HFF-Myc (cell line): ENCODE measurements at regions not wholly inside any gene's neighbourhood (a gene's known extent, or its start where the extent isn't known, plus 50 kb on each side); places are given as distances from the start of the nearest gene placed in this dataset.

Experiments used
- DNase-seq: peaks from one replicate; pipeline ENCODE4 v3.0.0-alpha.2; 2011; ENCODE audit warnings: low read depth; ENCODE audit errors: extremely low read depth
- H3K4me3 ChIP-seq: replicated peaks from 2 replicates; pipeline ENCODE4 v1.5.1; 2011; ENCODE audit warnings: low read depth, mild to moderate bottlenecking, control low read depth, low read length
- CTCF ChIP-seq: IDR thresholded peaks from 2 replicates; pipeline ENCODE4 v1.5.1; 2012; ENCODE audit warnings: mild to moderate bottlenecking, low read depth, low read length, control low read depth; ENCODE audit errors: missing control alignments

GRCh38 chr17:33905338-33905800, 349.7 kb upstream of the CCL2 start:
- TF ChIP-seq CTCF, result no peak
- no peak for DNase-seq
- no peak overlapping the region for H3K4me3 ChIP-seq

DNA sequence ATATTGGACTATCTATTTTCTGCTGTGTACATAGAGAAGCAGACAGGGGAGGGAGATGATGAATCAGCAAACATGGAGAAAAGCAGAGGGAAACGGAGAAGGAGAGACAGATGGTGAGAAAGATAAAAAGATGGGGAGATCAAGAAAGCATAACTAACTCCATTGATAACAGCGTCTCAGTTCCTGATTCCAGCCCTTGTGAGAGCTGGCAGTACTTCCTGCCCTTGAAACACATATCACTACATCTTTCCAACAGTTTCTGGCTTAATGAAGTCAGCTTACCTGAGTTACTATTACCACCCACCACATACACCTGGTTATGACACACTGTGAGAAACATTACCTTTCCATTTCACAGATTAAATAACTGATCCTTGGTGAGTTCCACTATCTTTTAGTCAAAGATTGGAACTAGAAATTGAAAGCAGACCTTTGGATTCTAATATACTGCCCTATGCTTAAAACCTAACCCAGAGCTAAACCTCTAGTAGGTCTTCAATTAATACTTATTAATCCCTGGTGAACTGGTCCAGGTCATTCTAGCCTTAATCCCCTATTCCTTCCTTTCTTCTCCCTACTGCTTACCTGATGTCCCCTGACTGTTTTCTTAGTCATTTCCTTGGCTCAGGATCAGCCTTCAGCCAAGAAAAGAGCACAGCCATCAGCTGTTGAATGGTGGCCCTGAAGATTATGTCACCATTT, 346.6 kb upstream of the CCL2 start:
- H3K4me3 ChIP-seq, result no peak overlapping the region
- TF ChIP-seq CTCF, result no peak
- DNase-seq, result no peak

GRCh38 chr17:33910200-33910857, 344.8 kb upstream of the CCL2 start:
- TF ChIP-seq CTCF, result no peak
- DNase-seq, result no peak
- H3K4me3 ChIP-seq, result no peak overlapping the region

DNA sequence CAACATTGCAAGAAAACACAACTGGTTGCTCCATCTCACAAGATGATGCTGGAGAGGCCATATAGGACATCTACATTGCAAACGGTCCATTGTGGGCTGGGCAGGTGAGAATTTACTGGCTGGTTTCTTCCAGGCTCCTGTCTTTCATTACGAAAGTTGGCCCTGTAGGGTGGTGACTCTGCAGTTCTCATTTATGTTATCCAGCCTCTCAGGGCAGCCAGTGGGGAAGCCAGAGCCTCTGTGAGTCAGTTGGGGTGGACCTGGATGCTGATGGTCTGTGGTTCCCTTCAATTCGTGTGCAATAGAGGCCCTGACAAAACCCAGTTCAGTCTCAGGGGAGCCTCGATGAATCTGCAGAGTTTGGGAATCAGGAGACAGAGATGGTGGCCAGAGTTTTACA, 341.0 kb upstream of the CCL2 start:
- H3K4me3 ChIP-seq, result no peak overlapping the region
- no peak for DNase-seq
- no peak for TF ChIP-seq CTCF

DNA sequence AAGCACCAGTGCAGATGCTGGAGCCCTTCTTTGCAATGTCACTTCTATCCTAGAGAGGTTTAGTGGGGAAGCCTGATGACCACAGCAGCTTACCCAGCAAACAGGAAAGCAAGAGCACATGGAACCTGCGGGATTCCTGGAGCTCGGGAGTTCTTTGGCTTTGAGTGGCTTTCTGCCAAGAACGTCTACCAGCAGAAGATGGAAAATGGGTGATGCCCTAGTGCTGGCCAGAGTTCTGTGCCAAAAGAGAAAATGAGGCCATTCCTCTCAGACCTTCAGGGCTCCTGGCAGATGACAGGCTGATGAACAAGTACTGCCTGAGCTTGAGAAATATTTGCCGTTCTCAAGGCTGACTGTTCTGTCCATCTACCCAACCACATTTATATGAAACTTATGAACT, 332.1 kb upstream of the CCL2 start:
- H3K4me3 ChIP-seq, result no peak overlapping the region
- TF ChIP-seq CTCF, result no peak
- no peak for DNase-seq

- no peak for TF ChIP-seq CTCF
- DNase-seq, result no peak
Measured at GRCh38 chr17:33924104-33924503, 331.0 kb upstream of the CCL2 start.

More at GRCh38 chr17:33924104-33924503, 331.0 kb upstream of the CCL2 start:
- no peak overlapping the region for H3K4me3 ChIP-seq
